Keratinocyte (primary cell): ENCODE measurements at regions not wholly inside any gene's neighbourhood (a gene's known extent, or its start where the extent isn't known, plus 50 kb on each side); places are given as distances from the start of the nearest gene placed in this dataset.

ENCODE experiments used
- DNase-seq: peaks from one replicate; pipeline ENCODE4 v3.0.0-alpha.2; 2011; ENCODE audit warnings: low read depth, missing footprints, low spot score
- FAIRE-seq: peaks from 2 replicates; lab custom pipeline; 2011; peaks lifted over from hg19 to GRCh38; lab: Jason Lieb, UNC
- H2AFZ ChIP-seq: 2 replicates; pipeline ENCODE4 v1.6.0; 2012; ENCODE audit warnings: low read length, control low read depth, inconsistent platforms; ENCODE audit not compliant: control insufficient read depth
- H3K27ac ChIP-seq: 2 replicates; pipeline ENCODE4 v1.5.1; 2011; ENCODE audit warnings: low read length; ENCODE audit not compliant: control insufficient read depth, insufficient read depth
- H3K27me3 ChIP-seq: 3 replicates; pipeline ENCODE4 v1.6.0; 2011; ENCODE audit warnings: low read length; ENCODE audit not compliant: control insufficient read depth, insufficient read depth; ENCODE audit errors: extremely low read depth
- H3K36me3 ChIP-seq, 2 experiments: 2 replicates in 1 of 2; 3 replicates in 1 of 2; pipeline ENCODE4 v1.5.1; 2011; ENCODE audit warnings: low read length in 2 of 2, mild to moderate bottlenecking in 1 of 2; ENCODE audit not compliant: control insufficient read depth in 2 of 2, insufficient read depth in 2 of 2; ENCODE audit errors: extremely low read depth in 1 of 2
- H3K4me1 ChIP-seq: 3 replicates; pipeline ENCODE4 v1.5.1; 2011; ENCODE audit warnings: low read length; ENCODE audit not compliant: control insufficient read depth, insufficient read depth; ENCODE audit errors: extremely low read depth
- H3K4me2 ChIP-seq: 3 replicates; pipeline ENCODE4 v1.6.0; 2011; ENCODE audit warnings: low read depth, low read length; ENCODE audit not compliant: control insufficient read depth, insufficient read depth; ENCODE audit errors: extremely low read depth
- H3K4me3 ChIP-seq, 3 experiments: fragments of 200-600 bp in 1 of 3; sonication (generic) in 1 of 3; 2 replicates in 2 of 3; 3 replicates in 1 of 3; pipeline ENCODE4 v1.5.1; 2011 to 2016; ENCODE audit warnings: low read length in 3 of 3, mild to moderate bottlenecking in 3 of 3, control low read depth in 2 of 3, inconsistent platforms in 1 of 3, low read depth in 1 of 3, mixed read lengths in 1 of 3, mixed run types in 1 of 3, moderate library complexity in 1 of 3; ENCODE audit not compliant: control insufficient read depth in 2 of 3, insufficient read depth in 2 of 3; ENCODE audit errors: extremely low read depth in 1 of 3
- H3K79me2 ChIP-seq: 2 replicates; pipeline ENCODE4 v1.6.0; 2012; ENCODE audit warnings: low read length; ENCODE audit not compliant: control insufficient read depth, insufficient read depth
- H3K9ac ChIP-seq: 3 replicates; pipeline ENCODE4 v1.6.0; 2011; ENCODE audit warnings: low read length; ENCODE audit not compliant: control insufficient read depth, insufficient read depth; ENCODE audit errors: extremely low read depth
- H3K9me1 ChIP-seq: 3 replicates; pipeline ENCODE4 v1.6.0; 2011; ENCODE audit warnings: low read length; ENCODE audit not compliant: control insufficient read depth, insufficient read depth; ENCODE audit errors: extremely low read depth
- H3K9me3 ChIP-seq: 2 replicates; pipeline ENCODE4 v1.5.1; 2012; ENCODE audit warnings: low read depth, low read length; ENCODE audit not compliant: control insufficient read depth
- H4K20me1 ChIP-seq: 3 replicates; pipeline ENCODE4 v1.6.0; 2011; ENCODE audit warnings: low read length; ENCODE audit not compliant: control insufficient read depth, insufficient read depth; ENCODE audit errors: extremely low read depth
- EZH2 ChIP-seq: IDR thresholded peaks from one replicate; pipeline ENCODE4 v1.6.1; 2012; ENCODE audit warnings: inconsistent platforms, mild to moderate bottlenecking, low read length, moderate library complexity
- dilution Hi-C: fragments of 300-500 bp; cut with MboI; formaldehyde crosslinking; loops from one replicate; pipeline ENCODE4 v1.7.0; 2020; ENCODE audit warnings: low sequenced_read_pairs; ENCODE audit not compliant: extremely low pct_ligation_motif_present
- TF ChIP-seq, protein P1 (sequence below), 3 experiments: IDR thresholded peaks in 1 of 3; conservative IDR thresholded peaks in 1 of 3; optimal IDR thresholded peaks in 1 of 3; 2 replicates in 2 of 3; 3 replicates in 1 of 3; pipeline versions ENCODE3 to v1.5.1; 2011; ENCODE audit warnings: low read length in 3 of 3, mild to moderate bottlenecking in 3 of 3, moderate library complexity in 2 of 3, control low read depth in 1 of 3, inconsistent platforms in 1 of 3; ENCODE audit not compliant: insufficient read depth in 2 of 3; ENCODE audit errors: extremely low read depth in 1 of 3

DNA sequence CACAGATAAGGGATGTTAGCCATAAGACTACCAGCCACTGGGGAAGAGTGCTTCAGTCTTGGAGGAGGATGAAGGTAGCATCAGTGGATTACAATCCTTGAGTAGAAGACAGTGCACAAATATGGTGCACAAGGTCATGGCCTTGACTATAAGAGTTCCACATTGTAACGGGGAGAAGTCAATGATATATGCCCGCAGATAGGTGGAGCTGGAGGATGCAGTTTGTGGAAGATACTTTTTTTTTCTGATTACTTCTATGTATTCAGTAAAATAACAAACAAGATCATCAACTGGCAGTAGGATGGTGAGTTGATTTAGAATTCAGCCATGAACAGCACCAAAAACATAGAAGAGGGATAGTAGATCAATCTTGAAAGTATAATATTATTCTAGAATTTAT, 926.8 kb upstream of the MIR17HG start:
- Histone ChIP-seq H4K20me1 (no peaks in the 10 kb centered on the region), H2AFZ (no peak overlapping the region), H3K79me2 (no peaks in the 10 kb centered on the region), H3K9me1 (no peaks in the 10 kb centered on the region), H3K4me3 (no peak overlapping the region), H3K9ac (no peak overlapping the region), H3K4me2 (no peak overlapping the region), H3K27ac (no peak overlapping the region), H3K36me3 (no peaks in the 10 kb centered on the region), H3K4me1 (peaks cover 10% of the 10 kb centered on the region), H3K27me3 (no peaks in the 10 kb centered on the region), H3K9me3 (no peaks in the 10 kb centered on the region)
- TF ChIP-seq, protein P1, sequence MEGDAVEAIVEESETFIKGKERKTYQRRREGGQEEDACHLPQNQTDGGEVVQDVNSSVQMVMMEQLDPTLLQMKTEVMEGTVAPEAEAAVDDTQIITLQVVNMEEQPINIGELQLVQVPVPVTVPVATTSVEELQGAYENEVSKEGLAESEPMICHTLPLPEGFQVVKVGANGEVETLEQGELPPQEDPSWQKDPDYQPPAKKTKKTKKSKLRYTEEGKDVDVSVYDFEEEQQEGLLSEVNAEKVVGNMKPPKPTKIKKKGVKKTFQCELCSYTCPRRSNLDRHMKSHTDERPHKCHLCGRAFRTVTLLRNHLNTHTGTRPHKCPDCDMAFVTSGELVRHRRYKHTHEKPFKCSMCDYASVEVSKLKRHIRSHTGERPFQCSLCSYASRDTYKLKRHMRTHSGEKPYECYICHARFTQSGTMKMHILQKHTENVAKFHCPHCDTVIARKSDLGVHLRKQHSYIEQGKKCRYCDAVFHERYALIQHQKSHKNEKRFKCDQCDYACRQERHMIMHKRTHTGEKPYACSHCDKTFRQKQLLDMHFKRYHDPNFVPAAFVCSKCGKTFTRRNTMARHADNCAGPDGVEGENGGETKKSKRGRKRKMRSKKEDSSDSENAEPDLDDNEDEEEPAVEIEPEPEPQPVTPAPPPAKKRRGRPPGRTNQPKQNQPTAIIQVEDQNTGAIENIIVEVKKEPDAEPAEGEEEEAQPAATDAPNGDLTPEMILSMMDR (optimal IDR thresholded peaks at IDR 0.05 in 1 of 3, IDR thresholded peaks at IDR 0.05 in 1 of 3, conservative IDR thresholded peaks at IDR 0.05 in 1 of 3; ENCODE audit: extremely low read depth in 1 of 3, insufficient read depth in 2 of 3, low read length in 3 of 3) = peak in 2 of 3 experiments; percentile 18 to 44
- TF ChIP-seq EZH2 = no peak
- DNase-seq (no peak), FAIRE-seq (no peak)
- dilution Hi-C loops = no loop called here

DNA sequence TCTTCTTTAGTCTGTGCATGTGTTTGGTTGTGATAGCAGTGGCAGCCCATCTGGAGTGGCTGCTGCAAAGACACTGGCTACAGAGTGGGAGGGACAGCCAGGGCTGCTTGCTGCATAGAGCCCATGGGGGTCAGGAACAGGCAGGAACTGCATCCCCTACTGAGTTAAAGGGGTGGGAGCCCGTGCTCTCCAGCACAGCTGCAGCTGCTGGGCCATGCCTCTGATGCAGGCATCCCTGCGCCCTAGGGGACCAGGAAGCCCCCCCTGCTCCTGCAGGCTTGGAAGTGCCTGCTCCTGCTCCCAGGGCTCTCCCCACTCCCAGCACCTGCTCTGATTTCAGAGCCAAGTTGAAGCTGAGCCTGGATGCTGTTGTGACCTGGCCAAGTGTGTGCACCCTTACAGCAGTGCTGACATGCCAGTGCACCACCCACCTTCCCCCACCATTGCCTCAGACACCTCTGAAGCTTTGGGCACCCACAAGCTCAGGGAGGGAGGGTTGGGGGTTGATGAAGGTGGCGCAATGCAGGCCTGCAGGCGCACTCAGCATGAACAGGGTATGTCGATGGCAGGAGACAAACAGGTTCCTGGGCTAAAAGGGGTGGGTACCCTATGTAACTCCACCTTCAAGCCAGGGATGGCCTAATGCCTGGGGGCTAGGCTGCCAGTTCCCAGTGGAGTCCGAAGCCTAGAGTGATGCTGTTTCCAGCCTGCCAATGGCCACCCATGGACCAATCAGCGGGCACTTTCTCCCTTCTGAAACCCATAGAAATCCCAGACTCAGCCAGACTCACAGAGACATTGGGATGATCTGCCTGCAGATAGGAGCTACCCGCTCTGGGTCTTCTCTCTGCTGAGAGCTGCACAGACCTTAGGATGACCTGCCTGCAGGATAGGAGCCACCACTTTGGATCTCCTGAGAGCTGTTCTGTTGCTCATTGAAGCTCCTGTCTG, 919.9 kb upstream of the MIR17HG start:
- Histone ChIP-seq H3K9ac (no peak overlapping the region), H3K27ac (no peak overlapping the region), H3K36me3 (no peaks in the 10 kb centered on the region), H3K27me3 (no peaks in the 10 kb centered on the region), H4K20me1 (no peaks in the 10 kb centered on the region), H3K4me1 (no peaks in the 10 kb centered on the region), H3K79me2 (no peaks in the 10 kb centered on the region), H3K4me2 (no peak overlapping the region), H3K4me3 (no peak overlapping the region), H2AFZ (no peak overlapping the region), H3K9me3 (no peaks in the 10 kb centered on the region), H3K9me1 (no peaks in the 10 kb centered on the region)
- FAIRE-seq (no peak), DNase-seq (no peak)
- TF ChIP-seq, protein P1 (optimal IDR thresholded peaks at IDR 0.05 in 1 of 3, IDR thresholded peaks at IDR 0.05 in 1 of 3, conservative IDR thresholded peaks at IDR 0.05 in 1 of 3; ENCODE audit: extremely low read depth in 1 of 3, insufficient read depth in 2 of 3, low read length in 3 of 3) = no peak
- TF ChIP-seq EZH2 = no peak
- dilution Hi-C loops = no loop called here
